HG02610 (cell line): ENCODE measurements at regions not wholly inside any gene's neighbourhood (a gene's known extent, or its start where the extent isn't known, plus 50 kb on each side); places are given as distances from the start of the nearest gene placed in this dataset.

Experiments
- ATAC-seq: cut with Tn5 transposase; IDR thresholded peaks from one replicate; pipeline ENCODE4 v1.9.1; 2021; ENCODE audit warnings: mild to moderate bottlenecking, moderate library complexity; ENCODE audit not compliant: unreplicated experiment

DNA sequence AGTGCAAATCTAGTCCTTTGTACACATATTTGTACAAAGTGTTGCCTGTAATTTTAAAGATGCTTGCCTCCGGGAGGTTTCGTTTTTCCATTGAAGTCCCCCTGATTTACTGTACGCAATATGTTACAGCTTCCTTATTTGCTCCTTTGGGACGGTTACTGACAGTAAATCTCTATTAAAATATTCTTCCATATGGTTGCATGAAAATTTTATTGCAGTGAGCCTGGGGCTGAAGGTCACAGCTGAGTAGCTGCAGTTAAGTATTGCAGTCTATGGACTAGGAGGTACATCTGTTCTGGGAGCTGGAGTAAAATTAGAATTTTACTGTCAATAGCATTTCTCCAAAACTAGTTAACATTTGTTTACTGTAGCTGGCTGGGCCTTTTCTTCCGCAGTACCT lies 119.2 kb downstream of the ETAA1 start:
- ATAC-seq = no peak

DNA sequence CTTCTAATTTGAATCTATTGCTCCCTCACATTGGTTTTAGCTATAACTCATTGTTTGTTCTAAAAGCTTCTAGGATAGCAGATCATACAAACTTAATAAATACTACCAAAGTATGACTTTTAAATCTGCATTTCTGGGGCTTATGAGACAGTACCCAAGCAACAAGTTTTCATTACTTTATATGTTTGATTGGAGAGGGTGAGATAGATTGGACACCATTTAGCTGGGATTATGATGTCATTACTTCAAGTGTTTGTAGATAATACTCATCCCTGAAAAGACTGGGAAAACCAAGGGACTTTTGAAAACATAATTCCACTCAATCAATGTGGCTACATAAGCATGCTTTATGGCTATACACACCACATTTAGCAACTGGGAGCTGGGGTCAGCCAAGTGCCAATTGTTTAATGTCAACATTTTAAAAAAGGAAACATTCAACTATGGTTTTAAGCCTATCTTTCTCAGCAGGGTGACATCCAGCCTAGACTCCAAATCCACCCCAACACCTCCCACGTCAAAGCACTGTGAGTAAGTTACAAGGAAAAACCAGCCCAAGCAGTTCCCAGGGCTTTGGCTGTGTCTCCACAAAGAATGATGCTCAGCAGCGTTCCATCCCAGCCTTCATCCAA lies 119.9 kb downstream of the ETAA1 start:
- no peak for ATAC-seq

DNA sequence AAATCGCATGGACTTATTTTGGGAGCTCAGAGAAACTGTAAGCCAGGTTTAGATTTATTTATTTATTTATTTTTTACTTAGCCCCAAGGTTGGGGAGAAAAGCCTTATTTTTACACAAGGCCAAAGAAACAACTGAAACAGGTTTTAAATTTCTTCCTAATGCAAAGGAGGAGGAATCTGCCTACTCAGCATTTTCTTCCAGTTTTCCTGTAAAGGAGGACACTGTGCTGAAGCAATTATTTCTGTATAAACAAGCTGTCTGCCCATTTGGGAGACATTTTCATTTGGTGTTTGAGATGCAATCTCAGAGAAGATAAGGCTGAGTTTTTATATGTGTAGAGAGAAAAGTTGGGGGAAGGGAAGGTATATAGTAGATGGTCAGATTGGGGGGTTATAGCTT lies 125.0 kb downstream of the ETAA1 start:
- no peak for ATAC-seq

DNA sequence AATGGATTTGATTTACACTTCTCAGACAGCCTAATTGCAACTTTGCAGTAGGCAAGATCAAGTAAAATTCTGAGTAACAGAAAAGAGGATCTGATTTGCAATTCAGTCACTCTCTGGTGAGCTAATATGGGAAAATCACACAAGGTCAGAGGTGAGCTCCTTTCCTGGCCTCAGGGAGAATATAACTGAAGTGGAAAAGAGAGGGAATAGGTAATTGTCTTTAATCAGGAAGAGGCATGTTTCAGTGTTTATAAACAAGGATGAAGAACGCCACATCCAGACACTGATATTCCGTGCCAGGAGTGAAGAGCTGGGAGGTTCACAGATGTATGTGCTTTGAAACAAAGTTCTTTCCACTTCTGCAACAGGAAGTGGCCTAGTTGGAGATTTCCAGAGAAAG lies 127.1 kb downstream of the ETAA1 start:
- no peak for ATAC-seq

DNA sequence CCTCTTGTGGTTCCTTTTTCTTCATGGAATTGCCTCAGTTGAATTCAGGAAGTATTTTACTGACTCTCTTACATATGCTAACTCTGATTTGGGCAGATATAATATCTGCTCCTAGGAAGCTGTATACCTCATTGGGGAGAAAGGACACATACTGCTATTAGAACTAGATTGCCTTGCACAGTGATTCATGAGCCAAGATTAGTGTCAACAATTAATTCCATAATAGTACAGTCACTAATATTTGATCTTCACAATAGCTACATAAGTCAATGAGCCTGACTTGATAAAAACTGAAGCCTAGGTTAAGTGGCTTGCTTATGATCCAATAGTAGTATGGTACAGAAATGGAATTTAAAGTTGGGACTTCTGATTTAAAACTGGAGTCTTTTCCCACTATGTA lies 127.6 kb downstream of the ETAA1 start:
- ATAC-seq = no peak

DNA sequence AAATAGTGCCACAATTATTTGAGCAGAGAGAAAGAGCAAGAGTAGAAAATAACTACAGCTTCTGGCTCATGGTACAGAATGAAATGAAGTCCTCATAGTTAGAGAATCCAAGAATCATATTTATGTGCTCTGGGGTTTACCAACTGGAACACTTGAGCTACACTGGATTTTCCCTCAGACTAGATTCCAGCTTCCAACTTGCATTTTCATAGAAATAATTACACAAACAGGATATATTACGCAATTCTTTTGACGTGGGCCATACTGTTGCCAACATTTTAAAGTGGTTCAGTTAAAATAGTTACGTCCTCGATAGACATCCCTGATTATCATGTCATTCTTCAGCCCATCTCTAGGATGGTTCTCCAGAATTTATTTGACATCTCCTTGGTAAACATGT lies 129.2 kb downstream of the ETAA1 start:
- no peak for ATAC-seq

DNA sequence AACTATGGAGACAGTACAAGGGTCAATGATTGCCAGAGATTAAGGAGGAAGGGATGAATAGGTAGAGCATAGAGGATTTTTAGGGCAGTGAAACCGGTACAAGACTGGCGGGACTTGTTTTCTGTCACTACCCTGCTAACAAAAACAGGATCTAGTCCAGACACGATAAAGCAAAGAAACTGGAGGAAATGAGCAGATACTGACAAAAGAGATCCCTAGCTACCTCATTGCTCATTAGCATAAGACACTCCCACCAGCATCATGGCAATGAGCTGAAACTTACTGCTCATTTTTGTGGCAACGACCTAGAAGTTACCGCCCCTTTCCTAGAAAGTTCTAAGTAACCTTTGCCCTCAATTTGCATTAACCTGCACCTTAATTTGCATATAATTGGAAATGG lies 131.2 kb downstream of the ETAA1 start:
- ATAC-seq = no peak

DNA sequence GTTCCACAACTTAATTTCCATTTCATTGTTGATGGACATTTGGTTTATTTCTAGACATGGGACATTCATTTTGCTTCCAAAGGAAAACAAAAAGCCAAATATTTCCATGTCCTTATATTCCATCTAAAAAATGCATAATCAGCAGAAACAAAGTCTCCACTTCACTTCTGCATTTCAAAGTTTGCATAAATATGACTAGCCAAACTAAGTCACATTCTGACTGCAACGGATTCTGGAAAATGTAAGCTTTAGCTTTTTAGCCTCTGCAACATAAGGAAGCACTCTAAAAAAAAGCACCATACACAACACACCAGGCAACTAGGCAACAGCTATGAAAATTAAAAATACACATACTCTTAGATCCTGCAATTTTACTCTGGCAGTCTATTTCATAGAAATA lies 135.3 kb downstream of the ETAA1 start:
- ATAC-seq = no peak

DNA sequence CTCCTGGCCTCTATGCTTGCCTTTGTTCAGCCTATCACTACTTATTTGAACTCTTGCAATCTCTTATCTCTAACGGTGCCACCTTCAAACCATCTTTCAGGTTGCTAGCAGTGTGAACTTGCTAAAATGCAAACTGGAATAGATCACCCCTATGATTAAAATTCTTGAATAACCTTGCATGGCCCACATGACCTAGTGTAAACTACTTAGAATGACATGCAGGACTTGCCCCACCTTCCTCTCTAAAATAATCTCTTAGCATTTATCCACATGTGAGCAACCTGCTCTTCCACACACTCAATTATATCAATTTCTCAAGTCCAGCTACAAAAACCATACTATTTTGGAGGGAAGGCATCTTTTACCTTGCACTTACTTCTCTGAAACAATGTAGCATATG lies 137.6 kb downstream of the ETAA1 start:
- no peak for ATAC-seq

DNA sequence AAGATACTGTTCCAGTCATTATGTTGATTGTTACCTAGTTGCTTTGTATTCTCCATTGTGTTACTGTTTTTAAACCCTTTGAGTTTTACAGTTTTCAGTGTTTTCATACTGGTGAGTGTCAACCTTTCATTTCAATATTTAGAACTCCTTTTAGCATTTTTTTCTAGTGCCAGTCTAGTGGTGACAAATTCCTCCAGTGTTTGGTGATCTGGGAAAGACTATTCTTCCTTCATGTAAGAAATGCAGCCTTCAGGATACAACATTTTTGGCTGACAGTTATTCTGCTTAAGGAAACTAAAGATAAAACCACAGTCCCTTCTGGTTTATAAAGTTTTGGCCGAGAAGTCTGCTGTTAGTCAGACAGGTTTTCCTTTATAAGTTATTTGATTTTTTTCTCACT lies 143.8 kb downstream of the ETAA1 start:
- no peak for ATAC-seq

DNA sequence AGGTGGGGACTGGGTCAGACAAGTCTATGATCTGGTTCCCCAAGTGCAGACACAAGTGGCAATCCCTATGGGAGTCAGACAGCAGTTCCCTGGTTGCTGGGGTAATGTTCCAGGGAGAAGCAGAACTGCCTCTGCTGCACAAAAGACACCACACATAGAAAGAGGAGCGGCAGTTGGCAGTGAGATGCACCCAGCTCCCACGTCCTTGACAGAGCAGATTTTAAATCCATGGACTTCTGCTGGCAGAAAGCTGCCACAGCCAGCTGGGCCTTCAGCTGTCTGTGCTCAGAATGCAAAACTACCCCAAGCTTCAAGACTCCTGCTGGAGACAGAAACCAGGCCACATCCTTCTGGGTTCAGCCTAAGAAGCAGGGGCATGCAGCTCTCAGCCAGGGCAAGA lies 147.2 kb downstream of the ETAA1 start:
- ATAC-seq = no peak

DNA sequence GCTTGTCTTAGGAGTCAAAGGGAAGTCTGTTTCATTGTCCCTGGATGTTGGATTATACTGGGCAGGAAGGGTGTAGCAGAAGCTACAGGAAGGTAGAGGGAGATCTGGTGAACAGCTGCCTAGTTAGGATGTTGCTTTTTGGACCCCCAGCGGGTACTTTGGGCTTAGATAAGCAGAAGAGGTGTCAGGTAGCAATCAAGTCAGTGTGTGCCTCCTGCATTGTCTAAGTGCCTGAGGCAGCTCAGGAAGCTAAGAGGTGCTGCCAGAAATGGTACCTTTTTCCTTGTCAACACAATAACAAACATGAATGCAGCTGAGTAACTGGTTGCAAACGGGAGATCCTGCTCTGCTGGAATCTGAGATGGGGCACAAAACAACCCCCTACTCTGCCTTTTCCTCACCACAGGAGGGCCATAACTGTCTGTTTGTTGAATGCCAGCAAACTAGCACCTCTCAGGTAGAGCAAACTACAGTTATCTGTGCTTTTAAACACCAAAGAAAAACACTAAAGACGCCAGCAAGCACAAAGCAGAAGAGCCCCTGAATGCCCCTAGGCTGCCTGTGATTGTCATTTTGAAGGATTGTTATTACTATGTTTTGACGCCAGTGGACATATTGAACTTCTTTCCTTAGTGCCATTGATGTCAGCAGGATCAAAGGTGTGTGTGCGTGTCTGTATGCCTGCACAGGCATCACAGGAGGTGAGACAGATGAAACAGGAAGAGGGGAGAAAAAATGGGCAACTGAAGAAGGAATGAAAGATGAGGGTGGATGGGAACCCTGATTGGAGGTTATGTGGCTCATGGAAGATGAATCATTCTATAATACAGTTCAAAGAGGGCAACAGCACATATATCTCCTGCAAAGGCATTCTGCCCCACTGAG lies 151.4 kb downstream of the ETAA1 start:
- ATAC-seq = no peak

DNA sequence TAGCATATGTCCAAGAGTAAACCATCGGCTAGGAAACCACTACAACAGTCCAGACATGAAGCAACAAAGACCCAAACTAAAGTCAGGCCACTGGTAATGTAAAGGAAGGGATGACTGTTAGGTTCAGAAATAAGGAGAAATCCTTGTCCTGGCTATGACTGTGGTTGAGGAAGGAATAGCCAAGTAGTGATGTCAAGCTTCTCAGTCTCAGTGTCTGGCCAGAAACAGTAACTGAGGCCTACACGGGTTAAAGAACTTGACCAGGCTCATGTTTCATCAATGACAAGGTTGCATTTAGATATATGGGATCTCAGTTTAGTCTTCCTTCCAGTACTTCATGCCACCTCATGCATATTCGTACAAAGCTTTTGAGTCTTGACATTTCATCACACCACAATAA lies 162.0 kb downstream of the ETAA1 start:
- no peak for ATAC-seq

DNA sequence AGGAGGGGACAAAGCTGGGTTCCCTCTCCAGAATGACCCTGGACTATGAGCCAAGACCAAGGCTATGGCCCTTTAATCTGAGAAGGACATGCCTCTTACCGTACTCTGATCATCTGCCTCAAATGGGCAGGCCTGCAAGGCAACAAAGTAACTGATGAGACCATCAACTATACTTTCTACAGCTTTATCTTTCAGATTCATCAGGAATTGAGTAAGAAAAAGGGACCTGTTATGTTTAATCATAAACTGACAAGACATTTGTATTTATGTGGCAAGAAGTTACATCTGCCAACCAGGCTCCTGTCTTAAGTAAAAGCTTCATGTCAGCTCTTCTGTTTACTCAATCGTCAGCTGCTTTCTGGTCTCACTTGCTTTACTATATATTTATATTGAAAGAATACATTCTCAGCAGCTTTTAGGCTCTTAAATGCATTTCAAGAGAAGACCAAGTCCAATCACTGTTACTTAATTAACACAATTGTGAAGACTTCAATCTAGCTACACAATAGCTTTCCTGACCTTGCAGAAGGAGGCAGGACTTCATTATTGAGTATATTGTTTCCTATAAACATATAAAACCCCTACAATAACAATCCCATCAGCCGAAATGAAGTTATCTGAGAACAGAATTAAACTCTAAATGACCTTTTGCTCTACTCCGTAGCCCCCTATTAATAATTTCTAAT lies 163.8 kb downstream of the ETAA1 start:
- ATAC-seq = no peak

DNA sequence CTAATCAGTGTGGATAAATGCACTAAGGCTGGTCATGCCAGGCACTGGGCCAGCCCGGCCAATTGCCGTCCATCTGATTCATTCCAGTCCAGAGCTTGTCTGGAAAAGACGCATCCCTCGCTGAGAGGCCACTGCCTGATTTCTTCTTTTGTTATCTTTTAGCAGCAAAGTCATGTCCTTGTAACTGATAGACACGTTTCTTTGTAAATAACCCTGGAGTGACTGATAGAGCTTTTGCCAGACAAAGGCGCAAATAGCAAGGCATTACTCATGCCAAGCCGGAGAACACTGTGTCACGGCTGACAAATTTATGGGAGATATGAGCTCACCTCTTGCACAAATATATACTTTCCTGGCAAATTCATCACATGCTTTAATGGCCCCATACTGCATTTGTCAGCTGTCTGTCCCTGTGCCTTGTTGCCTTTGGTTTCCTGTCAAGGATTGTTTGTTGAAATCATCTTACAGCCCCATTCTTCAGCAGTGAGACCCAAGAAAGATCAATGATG lies 164.4 kb downstream of the ETAA1 start:
- ATAC-seq = no peak

DNA sequence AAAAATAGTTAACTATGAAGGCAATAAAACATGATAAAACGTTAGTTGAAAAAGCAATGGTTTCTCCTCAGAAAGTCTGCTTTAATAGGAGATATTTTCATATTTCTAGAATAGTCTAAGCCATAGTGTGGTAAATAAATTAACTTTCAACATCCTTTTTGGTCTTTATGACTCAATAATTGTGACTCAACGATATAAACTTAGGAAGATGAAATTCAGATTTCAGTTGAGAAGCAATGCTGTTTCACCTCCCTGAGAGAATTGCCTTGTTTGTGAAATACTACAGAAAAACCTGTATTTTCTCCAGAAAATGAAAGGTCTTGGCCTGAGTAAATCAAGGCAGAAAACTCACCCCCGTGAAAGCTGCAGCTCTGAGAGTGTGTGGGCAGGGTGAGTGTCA lies 166.9 kb downstream of the ETAA1 start:
- ATAC-seq = no peak

DNA sequence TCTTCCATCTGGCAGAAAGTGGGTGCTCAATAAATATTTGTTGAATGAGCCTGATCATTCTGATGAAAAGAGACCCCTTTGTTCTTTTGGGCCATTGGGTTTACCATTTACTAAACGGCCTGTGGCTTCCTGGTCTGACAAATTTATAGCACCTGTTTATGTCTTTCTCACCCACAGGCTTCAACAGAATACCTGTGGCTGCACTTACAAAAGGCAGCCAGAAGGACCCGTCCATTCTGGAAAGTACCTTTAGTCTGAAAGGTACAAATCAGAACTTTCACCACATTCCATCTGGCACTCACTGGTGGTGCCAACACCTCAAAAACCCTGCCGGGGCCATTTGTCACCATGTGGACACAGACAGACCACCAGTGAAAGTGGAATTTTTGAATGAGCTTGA lies 167.5 kb downstream of the ETAA1 start:
- no peak for ATAC-seq

DNA sequence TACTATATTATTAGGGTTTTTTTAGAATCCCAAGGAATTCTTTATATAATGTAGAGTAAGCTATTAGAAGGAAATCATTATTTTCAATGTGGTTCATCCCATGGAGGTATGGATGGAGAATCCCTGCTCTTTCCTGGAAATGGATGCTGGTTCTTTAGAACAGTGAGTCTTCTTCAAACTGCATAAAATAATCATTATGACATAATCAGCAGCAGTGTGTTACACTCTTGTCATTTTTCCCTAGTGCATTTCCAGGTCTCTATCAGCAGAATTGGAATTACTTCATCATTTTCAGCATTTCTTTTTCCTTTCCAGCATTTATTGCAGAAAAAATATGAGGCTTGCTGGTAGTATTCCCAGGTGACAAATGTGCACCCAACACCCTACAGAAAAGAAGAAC lies 168.1 kb downstream of the ETAA1 start:
- ATAC-seq = no peak

DNA sequence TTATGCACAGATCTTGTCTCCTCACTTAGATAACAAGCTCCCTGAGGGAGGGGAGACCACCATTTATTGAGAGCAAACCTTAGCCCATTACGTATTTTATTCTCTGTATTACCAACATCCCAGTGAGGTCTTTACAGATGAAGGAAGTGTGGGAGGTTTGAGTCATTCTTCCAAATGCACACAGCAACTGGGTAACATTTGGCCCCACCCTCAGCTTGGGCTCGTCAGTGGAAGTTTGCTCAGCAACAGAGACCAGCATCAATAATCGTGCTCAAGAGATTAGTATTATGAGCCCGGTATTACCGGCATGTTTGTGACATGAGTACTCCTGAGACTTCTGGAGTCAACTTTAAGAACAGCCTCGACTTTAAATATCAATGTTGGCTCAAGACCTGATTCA lies 168.6 kb downstream of the ETAA1 start:
- ATAC-seq = no peak

DNA sequence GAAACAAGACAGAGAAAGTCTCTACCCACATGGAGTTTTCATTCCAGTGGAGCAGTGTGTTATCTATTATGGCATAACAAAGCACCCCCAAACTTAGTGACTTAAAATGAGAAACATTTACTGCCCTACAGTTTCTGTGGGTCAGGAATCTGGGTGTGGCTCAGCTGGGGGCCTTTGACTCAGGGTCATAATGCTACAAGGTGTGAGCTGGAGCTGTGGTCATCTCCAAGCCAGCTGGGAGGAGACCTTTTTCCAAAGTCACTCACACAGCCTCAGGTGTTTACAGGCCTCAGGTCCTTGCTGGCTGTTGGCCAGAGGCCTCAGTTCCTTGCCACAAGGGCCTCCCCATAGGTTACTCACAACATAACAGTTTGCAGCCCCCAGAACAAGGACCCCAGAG lies 169.2 kb downstream of the ETAA1 start:
- no peak for ATAC-seq

DNA sequence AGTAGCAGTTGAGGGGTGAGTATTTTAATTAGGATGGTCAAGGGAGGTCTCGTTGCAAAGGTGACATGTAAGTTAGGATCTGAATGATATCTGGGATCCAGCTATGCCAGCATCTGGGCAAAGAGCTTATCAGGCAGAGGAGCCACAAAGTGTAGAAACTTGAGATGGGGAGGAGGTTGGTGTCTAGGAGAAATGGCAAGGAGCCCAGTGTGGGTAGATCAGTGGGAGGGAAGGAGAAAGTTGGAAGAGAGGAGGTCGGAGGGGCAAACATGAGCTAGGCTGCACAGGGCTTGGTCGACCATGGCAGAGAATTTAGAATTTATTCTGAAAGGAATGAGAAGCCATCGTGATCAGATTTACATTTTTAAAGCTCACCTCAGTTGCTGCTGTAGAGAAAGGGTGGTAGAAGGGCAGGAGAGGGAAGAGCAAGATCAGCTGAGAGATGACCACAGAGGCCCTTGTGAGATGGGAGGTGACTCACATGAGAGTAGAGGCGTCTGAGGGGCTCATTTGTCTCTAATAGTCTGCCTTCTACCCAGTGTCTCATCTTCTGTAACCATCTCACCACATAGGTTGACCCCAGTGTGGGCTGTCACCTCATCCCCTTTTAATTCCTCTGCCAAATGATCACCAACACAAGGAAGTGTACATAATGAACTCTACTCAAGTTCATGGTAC lies 170.0 kb downstream of the ETAA1 start:
- ATAC-seq = no peak
